HG02852 (cell line): ENCODE measurements at regions not wholly inside any gene's neighbourhood (a gene's known extent, or its start where the extent isn't known, plus 50 kb on each side); places are given as distances from the start of the nearest gene placed in this dataset.

Experiments
- ATAC-seq: cut with Tn5 transposase; IDR thresholded peaks from one replicate; pipeline ENCODE4 v1.9.1; 2021; ENCODE audit warnings: mild to moderate bottlenecking, moderate library complexity; ENCODE audit not compliant: unreplicated experiment

- ATAC-seq, result no peak
Observed at GRCh38 chr11:106212081-106212480, 134.6 kb downstream of the AASDHPPT start.

- ATAC-seq, result no peak
Observed at GRCh38 chr11:106216281-106216680, 138.8 kb downstream of the AASDHPPT start.

GRCh38 chr11:106217456-106217855 is 140.0 kb downstream of the AASDHPPT start:
- ATAC-seq, result no peak

- ATAC-seq, result no peak
Observed at GRCh38 chr11:106218106-106218505, 140.6 kb downstream of the AASDHPPT start.

GRCh38 chr11:106222626-106223025 is 145.2 kb downstream of the AASDHPPT start:
- ATAC-seq, result no peak

GRCh38 chr11:106224172-106224571 is 146.7 kb downstream of the AASDHPPT start:
- ATAC-seq, result no peak

GRCh38 chr11:106228996-106229395 is 151.5 kb downstream of the AASDHPPT start:
- ATAC-seq, result no peak

GRCh38 chr11:106231591-106231990 is 154.1 kb downstream of the AASDHPPT start:
- no peak for ATAC-seq

- ATAC-seq, result peak; percentile 67
Observed at GRCh38 chr11:106233191-106233590, 155.7 kb downstream of the AASDHPPT start.

GRCh38 chr11:106234794-106235193 is 157.3 kb downstream of the AASDHPPT start:
- ATAC-seq, result no peak

GRCh38 chr11:106236295-106236694 is 158.8 kb downstream of the AASDHPPT start:
- no peak for ATAC-seq

GRCh38 chr11:106238704-106239360 is 161.4 kb downstream of the AASDHPPT start:
- no peak for ATAC-seq

- ATAC-seq, result no peak
Observed at GRCh38 chr11:106241601-106242257, 164.3 kb downstream of the AASDHPPT start.

- ATAC-seq, result no peak
Observed at GRCh38 chr11:106242718-106243415, 165.4 kb downstream of the AASDHPPT start.

GRCh38 chr11:106246495-106246894 is 169.0 kb downstream of the AASDHPPT start:
- ATAC-seq, result no peak

GRCh38 chr11:106249617-106250239 is 172.3 kb downstream of the AASDHPPT start:
- no peak for ATAC-seq

- no peak for ATAC-seq
Observed at GRCh38 chr11:106262852-106263251, 185.4 kb downstream of the AASDHPPT start.

- ATAC-seq, result no peak
Observed at GRCh38 chr11:106263527-106263926, 186.1 kb downstream of the AASDHPPT start.

- no peak for ATAC-seq
Observed at GRCh38 chr11:106271086-106271485, 193.6 kb downstream of the AASDHPPT start.

- ATAC-seq, result no peak
Observed at GRCh38 chr11:106271686-106272085, 194.2 kb downstream of the AASDHPPT start.

- ATAC-seq, result no peak
Observed at GRCh38 chr11:106275151-106275550, 197.7 kb downstream of the AASDHPPT start.

GRCh38 chr11:106276126-106276525 is 198.7 kb downstream of the AASDHPPT start:
- ATAC-seq, result no peak
